Uterus (tissue), 2 donors: ENCODE measurements at regions not wholly inside any gene's neighbourhood (a gene's known extent, or its start where the extent isn't known, plus 50 kb on each side); places are given as distances from the start of the nearest gene placed in this dataset.

Experiments used
- CTCF ChIP-seq, 4 experiments: fragments of 200-600 bp in 2 of 4; fragments of 450-650 bp in 2 of 4; sonication (generic) in 2 of 4; IDR thresholded peaks; one replicate each; pipeline ENCODE4 v1.5.1; 2016 to 2019; ENCODE audit warnings: antibody characterized with exemption in 4 of 4, mild to moderate bottlenecking in 2 of 4, moderate library complexity in 1 of 4
- POLR2A ChIP-seq, 2 donors: fragments of 450-650 bp; IDR thresholded peaks; one replicate each; pipeline ENCODE4 v1.6.1; 2016; ENCODE audit warnings: antibody characterized with exemption in 2 of 2, mild to moderate bottlenecking in 1 of 2, moderate library complexity in 1 of 2

GRCh38 chr3:139769796-139770195, 92.0 kb upstream of the NMNAT3 start:
- TF ChIP-seq POLR2A (IDR thresholded peaks at IDR 0.05) (no peak), CTCF (IDR thresholded peaks at IDR 0.05) (no peak)
